ENCODE measurements at regions not wholly inside any gene's neighbourhood (a gene's known extent, or its start where the extent isn't known, plus 50 kb on each side); places are given as distances from the start of the nearest gene placed in this dataset.

DNA sequence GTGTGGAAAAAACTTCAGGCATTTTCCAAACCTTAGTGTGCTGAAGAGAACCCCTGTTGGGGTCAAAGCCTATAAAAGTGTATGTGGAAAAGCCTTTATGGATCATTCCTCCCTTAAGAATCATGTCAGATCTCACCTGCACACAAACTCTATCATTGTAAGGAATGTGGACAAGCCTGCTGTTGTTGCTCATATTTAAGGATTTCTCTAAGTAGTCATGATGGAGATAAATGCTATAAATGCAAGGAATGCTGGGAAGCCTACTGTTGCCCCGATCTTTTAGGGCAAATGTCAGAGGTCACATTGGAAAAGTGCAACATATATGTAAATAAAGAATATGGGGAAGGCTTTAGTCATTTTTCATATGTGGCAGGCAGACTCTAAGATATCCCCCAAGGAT is 129.5 kb downstream of the ICOS start:
- no peak overlapping the region for H3K27ac ChIP-seq (ENCODE audit: low read depth, low read length)
- no peaks in the 10 kb centered on the region for H3K79me2 ChIP-seq (ENCODE audit: control insufficient read depth, low read length)

DNA sequence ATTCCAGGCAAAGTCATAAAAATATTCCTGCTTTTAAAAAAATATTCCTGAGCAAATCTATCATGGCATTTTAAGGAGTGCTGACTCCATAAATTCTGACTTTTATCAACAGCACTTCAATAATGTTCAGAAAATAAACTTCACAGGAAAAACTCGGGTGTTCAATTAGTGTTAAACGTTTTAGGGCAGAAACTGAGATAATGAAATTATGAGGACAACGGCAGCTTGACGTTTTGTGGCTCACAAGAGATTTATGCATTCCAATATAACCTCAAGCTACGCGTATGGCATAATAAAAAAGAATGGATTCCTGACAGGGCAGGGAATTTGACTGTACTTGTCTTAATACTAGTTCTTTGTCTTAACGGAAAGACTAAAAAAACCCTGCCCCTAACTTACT is 133.2 kb downstream of the ICOS start:
- no peaks in the 10 kb centered on the region for H3K9me3 ChIP-seq (ENCODE audit: control insufficient read depth, insufficient read depth, low read length)
- H3F3A ChIP-seq (ENCODE audit: control insufficient read depth, insufficient read depth) = no peaks in the 10 kb centered on the region
- H3K79me2 ChIP-seq (ENCODE audit: control insufficient read depth, low read length) = no peaks in the 10 kb centered on the region
- no peaks in the 10 kb centered on the region for H3K36me3 ChIP-seq (ENCODE audit: control insufficient read depth, low read length)
- no peaks in the 10 kb centered on the region for H3K27me3 ChIP-seq (ENCODE audit: control insufficient read depth, low read length)
- no peaks in the 10 kb centered on the region for H3K4me1 ChIP-seq (ENCODE audit: control insufficient read depth, low read length)
- TF ChIP-seq EZH2phosphoT487 (IDR thresholded peaks at IDR 0.05; ENCODE audit: borderline replicate concordance, low read length) = no peak
- TF ChIP-seq, protein P1, sequence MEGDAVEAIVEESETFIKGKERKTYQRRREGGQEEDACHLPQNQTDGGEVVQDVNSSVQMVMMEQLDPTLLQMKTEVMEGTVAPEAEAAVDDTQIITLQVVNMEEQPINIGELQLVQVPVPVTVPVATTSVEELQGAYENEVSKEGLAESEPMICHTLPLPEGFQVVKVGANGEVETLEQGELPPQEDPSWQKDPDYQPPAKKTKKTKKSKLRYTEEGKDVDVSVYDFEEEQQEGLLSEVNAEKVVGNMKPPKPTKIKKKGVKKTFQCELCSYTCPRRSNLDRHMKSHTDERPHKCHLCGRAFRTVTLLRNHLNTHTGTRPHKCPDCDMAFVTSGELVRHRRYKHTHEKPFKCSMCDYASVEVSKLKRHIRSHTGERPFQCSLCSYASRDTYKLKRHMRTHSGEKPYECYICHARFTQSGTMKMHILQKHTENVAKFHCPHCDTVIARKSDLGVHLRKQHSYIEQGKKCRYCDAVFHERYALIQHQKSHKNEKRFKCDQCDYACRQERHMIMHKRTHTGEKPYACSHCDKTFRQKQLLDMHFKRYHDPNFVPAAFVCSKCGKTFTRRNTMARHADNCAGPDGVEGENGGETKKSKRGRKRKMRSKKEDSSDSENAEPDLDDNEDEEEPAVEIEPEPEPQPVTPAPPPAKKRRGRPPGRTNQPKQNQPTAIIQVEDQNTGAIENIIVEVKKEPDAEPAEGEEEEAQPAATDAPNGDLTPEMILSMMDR (IDR thresholded peaks at IDR 0.05; ENCODE audit: low read depth, low read length, poor library complexity, severe bottlenecking) = no peak
- H3K9me2 ChIP-seq (replicated peaks; ENCODE audit: control insufficient read depth, low read length) = no peaks in the 10 kb centered on the region
- no peak overlapping the region for H3K4me2 ChIP-seq (ENCODE audit: low read length)
- no peaks in the 10 kb centered on the region for H4K20me1 ChIP-seq (ENCODE audit: control insufficient read depth, insufficient read depth, low read depth, low read length)
- no peak overlapping the region for H3K27ac ChIP-seq (ENCODE audit: low read depth, low read length)
- H3K4me3 ChIP-seq (ENCODE audit: low read length) = no peak overlapping the region

More for the DNA sequence above, 129.5 kb downstream of the ICOS start:
- Histone ChIP-seq H3K9me2 (replicated peaks; ENCODE audit: control insufficient read depth, low read length) (no peaks in the 10 kb centered on the region), H4K20me1 (ENCODE audit: control insufficient read depth, insufficient read depth, low read depth, low read length) (no peaks in the 10 kb centered on the region), H3K4me1 (ENCODE audit: control insufficient read depth, low read length) (no peaks in the 10 kb centered on the region), H3F3A (ENCODE audit: control insufficient read depth, insufficient read depth) (no peaks in the 10 kb centered on the region), H3K36me3 (ENCODE audit: control insufficient read depth, low read length) (no peaks in the 10 kb centered on the region), H3K4me3 (ENCODE audit: low read length) (no peak overlapping the region), H3K9me3 (ENCODE audit: control insufficient read depth, insufficient read depth, low read length) (no peaks in the 10 kb centered on the region), H3K4me2 (ENCODE audit: low read length) (no peak overlapping the region), H3K27me3 (ENCODE audit: control insufficient read depth, low read length) (no peaks in the 10 kb centered on the region; the same call in 1 of the 2 replicates)
- no peak for TF ChIP-seq EZH2phosphoT487 (IDR thresholded peaks at IDR 0.05; ENCODE audit: borderline replicate concordance, low read length)
- TF ChIP-seq, protein P1 (IDR thresholded peaks at IDR 0.05; ENCODE audit: low read depth, low read length, poor library complexity, severe bottlenecking) = no peak

DNA sequence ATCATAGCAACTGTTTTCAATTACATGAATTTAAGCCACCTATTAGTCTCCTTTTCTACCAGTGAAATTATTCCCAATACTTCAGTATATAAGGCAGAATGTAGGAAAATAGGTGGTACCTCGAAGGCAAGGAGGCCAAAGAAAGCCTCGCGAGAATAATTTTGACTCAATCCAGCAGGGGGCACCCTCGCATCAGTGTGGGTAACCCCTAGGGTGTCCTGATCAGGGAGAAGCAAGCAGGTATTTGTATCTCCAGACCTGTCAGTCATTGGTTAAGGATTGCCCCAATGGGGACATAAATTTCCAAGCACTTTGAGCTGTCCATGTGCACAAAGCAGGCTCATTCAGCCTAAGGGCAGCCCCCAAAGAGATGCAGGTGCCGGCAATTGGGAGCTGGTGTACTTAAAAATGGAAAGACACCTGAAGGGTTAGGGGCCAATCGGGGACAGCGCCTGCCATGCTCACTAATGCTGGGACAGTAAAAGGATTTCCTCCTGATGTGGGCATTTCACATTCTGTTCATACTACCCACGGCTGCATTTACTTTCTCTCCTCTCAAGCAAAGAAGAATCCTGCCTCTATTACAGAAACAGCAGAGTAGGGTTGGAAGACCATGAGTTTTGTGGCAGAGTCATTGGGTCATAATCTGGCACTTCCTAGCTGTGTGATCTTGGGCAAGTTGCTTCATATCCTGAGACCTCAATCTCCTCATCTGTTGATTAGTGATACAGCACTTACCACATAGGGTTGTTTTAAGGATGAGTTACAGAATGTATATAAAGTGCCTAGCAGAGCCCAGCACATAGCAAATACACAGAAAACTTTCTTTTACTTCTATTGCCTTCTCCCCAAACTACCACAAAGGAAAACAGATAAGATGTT is 136.1 kb downstream of the ICOS start:
- no peaks in the 10 kb centered on the region for H3K4me1 ChIP-seq (ENCODE audit: control insufficient read depth, low read length)
- H3K9me3 ChIP-seq (ENCODE audit: control insufficient read depth, insufficient read depth, low read length) = no peaks in the 10 kb centered on the region
- H3K27me3 ChIP-seq (ENCODE audit: control insufficient read depth, low read length) = no peaks in the 10 kb centered on the region
- H3K27ac ChIP-seq (ENCODE audit: low read depth, low read length) = no peak overlapping the region
- H4K20me1 ChIP-seq (ENCODE audit: control insufficient read depth, insufficient read depth, low read depth, low read length) = no peaks in the 10 kb centered on the region
- no peaks in the 10 kb centered on the region for H3K9me2 ChIP-seq (replicated peaks; ENCODE audit: control insufficient read depth, low read length)
- H3K36me3 ChIP-seq (ENCODE audit: control insufficient read depth, low read length) = no peaks in the 10 kb centered on the region
- H3K4me3 ChIP-seq (ENCODE audit: low read length) = no peak overlapping the region
- no peaks in the 10 kb centered on the region for H3K79me2 ChIP-seq (ENCODE audit: control insufficient read depth, low read length)
- TF ChIP-seq EZH2phosphoT487 (IDR thresholded peaks at IDR 0.05; ENCODE audit: borderline replicate concordance, low read length) = no peak
- TF ChIP-seq, protein P1 (IDR thresholded peaks at IDR 0.05; ENCODE audit: low read depth, low read length, poor library complexity, severe bottlenecking) = peak; percentile 74
- H3F3A ChIP-seq (ENCODE audit: control insufficient read depth, insufficient read depth) = no peaks in the 10 kb centered on the region
- no peak overlapping the region for H3K4me2 ChIP-seq (ENCODE audit: low read length)

Measured in DOHH2 (cell line).